ENCODE measurements at regions not wholly inside any gene's neighbourhood (a gene's known extent, or its start where the extent isn't known, plus 50 kb on each side); places are given as distances from the start of the nearest gene placed in this dataset.

DNA sequence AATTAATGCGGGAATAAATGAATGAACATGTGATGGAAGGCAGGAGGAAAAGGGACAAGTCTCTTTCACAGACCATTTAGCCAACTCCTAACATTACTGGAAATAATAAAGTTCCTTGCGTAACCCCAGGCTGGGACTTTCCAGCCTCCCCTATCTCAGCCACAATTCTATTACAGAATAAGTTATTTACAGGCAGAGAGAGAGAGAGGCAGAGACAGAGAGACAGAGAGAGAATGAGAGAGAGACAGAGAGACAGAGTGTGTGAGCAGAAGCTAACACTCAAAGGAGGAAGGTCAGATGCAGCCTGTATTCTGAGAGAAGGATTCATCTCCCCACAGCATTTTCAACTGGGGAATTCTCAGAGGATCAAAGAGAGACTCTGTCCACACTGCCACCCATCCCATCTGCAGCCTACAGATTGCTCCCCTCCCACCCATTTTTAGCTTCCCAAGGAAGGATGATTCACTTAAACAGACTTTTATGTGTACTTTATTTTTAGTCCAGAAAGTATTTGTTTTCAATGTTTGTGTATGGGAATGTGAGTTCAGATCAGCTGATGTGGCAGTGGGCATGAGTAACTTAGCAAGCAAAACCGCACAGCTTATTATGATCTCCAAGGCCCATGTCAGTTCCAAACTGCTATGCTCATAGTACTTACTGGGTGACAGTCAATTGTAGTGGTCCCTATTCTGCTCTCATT, 165.7 kb downstream of the CAND1 start:
- Histone ChIP-seq H2BK120ac (ENCODE audit: low read depth, low read length, poor library complexity, severe bottlenecking) (no peak overlapping the region), H3K56ac (ENCODE audit: insufficient read length, low read depth, low read length) (no peak overlapping the region), H4K20me1 (ENCODE audit: control insufficient read depth, insufficient read depth, insufficient read length) (no peaks in the 10 kb centered on the region), H3K79me2 (ENCODE audit: insufficient read depth, low read length) (no peaks in the 10 kb centered on the region), H3K27ac (ENCODE audit: insufficient read length, low read depth, low read length) (no peak overlapping the region), H4K91ac (ENCODE audit: insufficient read length, low read depth, low read length) (no peak overlapping the region), H4K5ac (ENCODE audit: insufficient read length, low read depth, low read length) (no peak overlapping the region), H3K18ac (ENCODE audit: insufficient read length, low read depth, low read length) (no peak overlapping the region), H3K4ac (ENCODE audit: low read depth, low read length) (no peak overlapping the region), H3K27me3 (ENCODE audit: insufficient read depth, low read length) (no peaks in the 10 kb centered on the region), H3K14ac (ENCODE audit: insufficient read depth, low read length) (no peak overlapping the region), H2BK5ac (ENCODE audit: insufficient read length, low read length) (no peak overlapping the region), H3K23me2 (ENCODE audit: insufficient read length, low read depth, low read length, poor library complexity, severe bottlenecking) (no peaks in the 10 kb centered on the region), H2AFZ (ENCODE audit: low read length) (no peak overlapping the region), H2BK12ac (ENCODE audit: insufficient read length, low read depth, low read length) (no peak overlapping the region), H3K23ac (ENCODE audit: insufficient read length, low read depth, low read length) (no peak overlapping the region), H3K9ac (ENCODE audit: extremely low read depth, insufficient read length, low read length) (no peak overlapping the region), H3K4me1 (ENCODE audit: insufficient read depth, low read length) (no peaks in the 10 kb centered on the region), H3K9me3 (ENCODE audit: control insufficient read depth, low read depth, low read length) (no peaks in the 10 kb centered on the region), H2AK5ac (ENCODE audit: insufficient read length, low read length) (no peak overlapping the region), H2BK20ac (ENCODE audit: low read depth, low read length, poor library complexity, severe bottlenecking) (no peak overlapping the region), H3T11ph (ENCODE audit: low read length) (no peak overlapping the region), H3K4me2 (ENCODE audit: insufficient read depth, insufficient read length, low read length) (no peak overlapping the region), H4K8ac (replicated peaks; ENCODE audit: insufficient read length, low read depth, low read length) (no peak overlapping the region), H3K79me1 (ENCODE audit: insufficient read depth, low read depth, low read length, poor library complexity, severe bottlenecking) (no peaks in the 10 kb centered on the region), H2BK15ac (ENCODE audit: low read depth, low read length) (no peak overlapping the region)
- H3K27ac Mint-ChIP-seq: no peak overlapping the region
- WGBS (ENCODE audit: extremely low coverage, insufficient read length, low lambda C conversion rate): no CpG with 5 or more reads among the region's 3 CpGs
- no peaks in the 10 kb centered on the region for H3K4me1 Mint-ChIP-seq
- TF ChIP-seq, protein P1, sequence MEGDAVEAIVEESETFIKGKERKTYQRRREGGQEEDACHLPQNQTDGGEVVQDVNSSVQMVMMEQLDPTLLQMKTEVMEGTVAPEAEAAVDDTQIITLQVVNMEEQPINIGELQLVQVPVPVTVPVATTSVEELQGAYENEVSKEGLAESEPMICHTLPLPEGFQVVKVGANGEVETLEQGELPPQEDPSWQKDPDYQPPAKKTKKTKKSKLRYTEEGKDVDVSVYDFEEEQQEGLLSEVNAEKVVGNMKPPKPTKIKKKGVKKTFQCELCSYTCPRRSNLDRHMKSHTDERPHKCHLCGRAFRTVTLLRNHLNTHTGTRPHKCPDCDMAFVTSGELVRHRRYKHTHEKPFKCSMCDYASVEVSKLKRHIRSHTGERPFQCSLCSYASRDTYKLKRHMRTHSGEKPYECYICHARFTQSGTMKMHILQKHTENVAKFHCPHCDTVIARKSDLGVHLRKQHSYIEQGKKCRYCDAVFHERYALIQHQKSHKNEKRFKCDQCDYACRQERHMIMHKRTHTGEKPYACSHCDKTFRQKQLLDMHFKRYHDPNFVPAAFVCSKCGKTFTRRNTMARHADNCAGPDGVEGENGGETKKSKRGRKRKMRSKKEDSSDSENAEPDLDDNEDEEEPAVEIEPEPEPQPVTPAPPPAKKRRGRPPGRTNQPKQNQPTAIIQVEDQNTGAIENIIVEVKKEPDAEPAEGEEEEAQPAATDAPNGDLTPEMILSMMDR (conservative IDR thresholded peaks at IDR 0.05): no peak
- no peaks in the 10 kb centered on the region for H3K27me3 Mint-ChIP-seq (ENCODE audit: low read depth)
- no peak for DNase-seq
- no peaks in the 10 kb centered on the region; a peak in 1 of 7 replicates for H3K36me3 Mint-ChIP-seq (ENCODE audit: insufficient read depth in 1 of 3, low read depth in 3 of 3)
- H3K9me3 Mint-ChIP-seq: no peaks in the 10 kb centered on the region; a peak in 1 of 5 replicates
- no peak overlapping the region for H3K4me3 Mint-ChIP-seq
